ENCODE measurements at regions not wholly inside any gene's neighbourhood (a gene's known extent, or its start where the extent isn't known, plus 50 kb on each side); places are given as distances from the start of the nearest gene placed in this dataset.

GRCh38 chr2:236748801-236749200 is 179.2 kb downstream of the ACKR3 start:
- no peaks in the 10 kb centered on the region for H4K20me1 ChIP-seq (ENCODE audit: insufficient read depth, low read length)
- H3K27me3 ChIP-seq (replicated peaks; ENCODE audit: insufficient read depth, low read length), result no peaks in the 10 kb centered on the region
- H3K27ac ChIP-seq (ENCODE audit: low read length), result no peak overlapping the region
- H3K4me2 ChIP-seq (ENCODE audit: low read depth, low read length), result no peak overlapping the region
- H3K9me3 ChIP-seq (replicated peaks; ENCODE audit: insufficient read depth, low read length), result no peaks in the 10 kb centered on the region
- no peak overlapping the region for H3K4me3 ChIP-seq (ENCODE audit: low read length)
- H2AFZ ChIP-seq (ENCODE audit: low read length), result no peak overlapping the region
- H3K9me2 ChIP-seq (replicated peaks; ENCODE audit: insufficient read depth, low read length), result no peaks in the 10 kb centered on the region
- H3F3A ChIP-seq (ENCODE audit: insufficient read depth, low read length), result no peaks in the 10 kb centered on the region
- TF ChIP-seq EZH2phosphoT487 (IDR thresholded peaks at IDR 0.05; ENCODE audit: low read length), result no peak
- TF ChIP-seq EZH2 (optimal IDR thresholded peaks at IDR 0.05; ENCODE audit: low read depth, low read length), result no peak
- TF ChIP-seq CTCF (IDR thresholded peaks at IDR 0.05; ENCODE audit: low read length), result no peak
- no peaks in the 10 kb centered on the region for H3K79me2 ChIP-seq (ENCODE audit: low read length)
- H3K4me1 ChIP-seq (ENCODE audit: low read length), result no peaks in the 10 kb centered on the region
- DNase-seq, result no peak
- no peak overlapping the region for H3K9ac ChIP-seq (ENCODE audit: low read length)
- no peaks in the 10 kb centered on the region for H3K36me3 ChIP-seq (replicated peaks; ENCODE audit: insufficient read depth, low read length)

- no peak for DNase-seq
- Histone ChIP-seq H3K4me1 (ENCODE audit: low read length) (no peaks in the 10 kb centered on the region), H3K79me2 (ENCODE audit: low read length) (no peaks in the 10 kb centered on the region), H3K9ac (ENCODE audit: low read length) (no peak overlapping the region), H3F3A (ENCODE audit: insufficient read depth, low read length) (no peaks in the 10 kb centered on the region), H3K36me3 (replicated peaks; ENCODE audit: insufficient read depth, low read length) (no peaks in the 10 kb centered on the region), H3K4me3 (ENCODE audit: low read length) (no peak overlapping the region), H3K4me2 (ENCODE audit: low read depth, low read length) (no peak overlapping the region), H3K9me2 (replicated peaks; ENCODE audit: insufficient read depth, low read length) (no peaks in the 10 kb centered on the region), H3K9me3 (replicated peaks; ENCODE audit: insufficient read depth, low read length) (no peaks in the 10 kb centered on the region), H3K27ac (ENCODE audit: low read length) (no peak overlapping the region), H3K27me3 (replicated peaks; ENCODE audit: insufficient read depth, low read length) (no peaks in the 10 kb centered on the region), H2AFZ (ENCODE audit: low read length) (no peak overlapping the region), H4K20me1 (ENCODE audit: insufficient read depth, low read length) (no peaks in the 10 kb centered on the region)
- TF ChIP-seq EZH2phosphoT487 (IDR thresholded peaks at IDR 0.05; ENCODE audit: low read length) (no peak), CTCF (IDR thresholded peaks at IDR 0.05; ENCODE audit: low read length) (no peak), EZH2 (optimal IDR thresholded peaks at IDR 0.05; ENCODE audit: low read depth, low read length) (no peak)
Measured at GRCh38 chr2:236749346-236749745, 179.7 kb downstream of the ACKR3 start.

- no peaks in the 10 kb centered on the region for H3K27me3 ChIP-seq (replicated peaks; ENCODE audit: insufficient read depth, low read length)
- no peaks in the 10 kb centered on the region for H3F3A ChIP-seq (ENCODE audit: insufficient read depth, low read length)
- H3K4me3 ChIP-seq (ENCODE audit: low read length), result no peak overlapping the region
- no peaks in the 10 kb centered on the region for H3K79me2 ChIP-seq (ENCODE audit: low read length)
- no peak overlapping the region for H3K9ac ChIP-seq (ENCODE audit: low read length)
- no peaks in the 10 kb centered on the region for H3K36me3 ChIP-seq (replicated peaks; ENCODE audit: insufficient read depth, low read length)
- H3K4me2 ChIP-seq (ENCODE audit: low read depth, low read length), result no peak overlapping the region
- H3K9me2 ChIP-seq (replicated peaks; ENCODE audit: insufficient read depth, low read length), result no peaks in the 10 kb centered on the region
- H3K4me1 ChIP-seq (ENCODE audit: low read length), result no peaks in the 10 kb centered on the region
- DNase-seq, result no peak
- no peaks in the 10 kb centered on the region for H3K9me3 ChIP-seq (replicated peaks; ENCODE audit: insufficient read depth, low read length)
- H2AFZ ChIP-seq (ENCODE audit: low read length), result no peak overlapping the region
- TF ChIP-seq EZH2phosphoT487 (IDR thresholded peaks at IDR 0.05; ENCODE audit: low read length) (no peak), CTCF (IDR thresholded peaks at IDR 0.05; ENCODE audit: low read length) (no peak), EZH2 (optimal IDR thresholded peaks at IDR 0.05; ENCODE audit: low read depth, low read length) (no peak)
- no peaks in the 10 kb centered on the region for H4K20me1 ChIP-seq (ENCODE audit: insufficient read depth, low read length)
- H3K27ac ChIP-seq (ENCODE audit: low read length), result no peak overlapping the region
Measured at GRCh38 chr2:236752096-236752495, 182.5 kb downstream of the ACKR3 start.
